Neutrophil (primary cell): ENCODE measurements at regions not wholly inside any gene's neighbourhood (a gene's known extent, or its start where the extent isn't known, plus 50 kb on each side); places are given as distances from the start of the nearest gene placed in this dataset.

Experiments
- H3K27ac ChIP-seq: fragments of 200-600 bp; sonication (generic); 2 replicates; pipeline ENCODE4 v1.5.1; 2016; ENCODE audit warnings: mild to moderate bottlenecking, moderate library complexity
- H3K27me3 ChIP-seq: fragments of 200-600 bp; sonication (generic); 2 replicates; pipeline ENCODE4 v1.6.0; 2016; ENCODE audit warnings: mild to moderate bottlenecking
- H3K36me3 ChIP-seq: fragments of 200-600 bp; sonication (generic); 2 replicates; pipeline ENCODE4 v1.5.1; 2017
- H3K4me1 ChIP-seq, 2 experiments: fragments of 200-600 bp in 1 of 2; sonication (generic) in 1 of 2; 1 replicate in 1 of 2; 2 replicates in 1 of 2; pipeline versions ENCODE4 v1.5.1 to v1.6.1; 2013 to 2016; ENCODE audit warnings: low read depth in 1 of 2, low read length in 1 of 2, mild to moderate bottlenecking in 1 of 2, moderate library complexity in 1 of 2; ENCODE audit not compliant: control insufficient read depth in 1 of 2, insufficient read depth in 1 of 2
- H3K4me3 ChIP-seq, 2 experiments: fragments of 200-600 bp in 1 of 2; sonication (generic) in 1 of 2; 1 replicate in 1 of 2; 2 replicates in 1 of 2; pipeline ENCODE4 v1.5.1; 2013 to 2016; ENCODE audit warnings: low read depth in 1 of 2, low read length in 1 of 2, mild to moderate bottlenecking in 1 of 2, moderate library complexity in 1 of 2
- H3K9me3 ChIP-seq: fragments of 200-600 bp; sonication (generic); 2 replicates; pipeline ENCODE4 v1.5.1; 2016
- TF ChIP-seq, protein P1 (sequence below): fragments of 200-600 bp; sonication (generic); IDR thresholded peaks from 2 replicates; pipeline ENCODE4 v1.5.1; 2016; ENCODE audit warnings: antibody characterized with exemption

DNA sequence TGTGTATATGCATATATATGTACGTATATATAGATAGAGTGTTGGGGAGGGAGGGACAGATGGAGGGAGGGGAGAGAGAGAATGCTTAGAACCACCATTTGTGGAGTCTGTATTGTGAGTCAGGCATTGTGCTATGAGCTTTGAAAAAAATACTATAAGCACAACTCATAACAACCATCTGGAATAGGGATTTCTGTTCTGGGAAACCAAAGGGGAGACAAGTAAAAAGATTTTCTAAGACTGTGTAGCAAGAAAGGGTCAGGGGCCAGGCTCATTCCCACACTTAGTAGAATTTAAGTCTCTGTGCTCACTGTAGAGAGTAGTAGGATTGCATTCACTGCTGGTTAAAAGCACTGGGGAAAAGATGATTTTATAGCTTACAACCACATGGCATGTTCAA, 202.3 kb upstream of the SGCD start:
- TF ChIP-seq, protein P1, sequence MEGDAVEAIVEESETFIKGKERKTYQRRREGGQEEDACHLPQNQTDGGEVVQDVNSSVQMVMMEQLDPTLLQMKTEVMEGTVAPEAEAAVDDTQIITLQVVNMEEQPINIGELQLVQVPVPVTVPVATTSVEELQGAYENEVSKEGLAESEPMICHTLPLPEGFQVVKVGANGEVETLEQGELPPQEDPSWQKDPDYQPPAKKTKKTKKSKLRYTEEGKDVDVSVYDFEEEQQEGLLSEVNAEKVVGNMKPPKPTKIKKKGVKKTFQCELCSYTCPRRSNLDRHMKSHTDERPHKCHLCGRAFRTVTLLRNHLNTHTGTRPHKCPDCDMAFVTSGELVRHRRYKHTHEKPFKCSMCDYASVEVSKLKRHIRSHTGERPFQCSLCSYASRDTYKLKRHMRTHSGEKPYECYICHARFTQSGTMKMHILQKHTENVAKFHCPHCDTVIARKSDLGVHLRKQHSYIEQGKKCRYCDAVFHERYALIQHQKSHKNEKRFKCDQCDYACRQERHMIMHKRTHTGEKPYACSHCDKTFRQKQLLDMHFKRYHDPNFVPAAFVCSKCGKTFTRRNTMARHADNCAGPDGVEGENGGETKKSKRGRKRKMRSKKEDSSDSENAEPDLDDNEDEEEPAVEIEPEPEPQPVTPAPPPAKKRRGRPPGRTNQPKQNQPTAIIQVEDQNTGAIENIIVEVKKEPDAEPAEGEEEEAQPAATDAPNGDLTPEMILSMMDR = no peak
- no peaks in the 10 kb centered on the region for H3K27me3 ChIP-seq
- H3K4me3 ChIP-seq = no peak overlapping the region
- H3K36me3 ChIP-seq = no peaks in the 10 kb centered on the region
- H3K4me1 ChIP-seq = no peaks in the 10 kb centered on the region
- H3K9me3 ChIP-seq = no peaks in the 10 kb centered on the region
- no peak overlapping the region for H3K27ac ChIP-seq

DNA sequence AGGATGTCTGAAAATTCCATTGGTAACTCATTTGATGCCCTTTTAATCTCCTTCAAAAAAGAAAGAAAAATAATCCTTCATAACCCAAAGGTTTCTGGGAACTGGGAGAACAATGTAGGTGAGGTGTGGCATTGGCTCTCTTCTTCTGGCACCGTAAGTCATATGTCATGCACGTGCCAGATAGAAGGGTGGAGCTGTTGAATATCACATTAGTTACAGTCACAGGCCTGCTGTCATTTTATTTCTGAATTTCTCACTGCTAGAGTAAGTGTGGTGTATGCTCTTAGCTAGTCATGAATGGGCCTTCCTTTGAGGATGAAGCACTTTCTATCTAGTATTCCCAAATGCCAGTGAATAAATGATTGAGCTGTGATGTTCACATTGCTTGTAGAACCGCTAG, 201.8 kb upstream of the SGCD start:
- Histone ChIP-seq H3K9me3 (no peaks in the 10 kb centered on the region), H3K27ac (no peak overlapping the region), H3K36me3 (no peaks in the 10 kb centered on the region), H3K4me1 (no peaks in the 10 kb centered on the region), H3K27me3 (no peaks in the 10 kb centered on the region), H3K4me3 (no peak overlapping the region)
- TF ChIP-seq, protein P1 = no peak

DNA sequence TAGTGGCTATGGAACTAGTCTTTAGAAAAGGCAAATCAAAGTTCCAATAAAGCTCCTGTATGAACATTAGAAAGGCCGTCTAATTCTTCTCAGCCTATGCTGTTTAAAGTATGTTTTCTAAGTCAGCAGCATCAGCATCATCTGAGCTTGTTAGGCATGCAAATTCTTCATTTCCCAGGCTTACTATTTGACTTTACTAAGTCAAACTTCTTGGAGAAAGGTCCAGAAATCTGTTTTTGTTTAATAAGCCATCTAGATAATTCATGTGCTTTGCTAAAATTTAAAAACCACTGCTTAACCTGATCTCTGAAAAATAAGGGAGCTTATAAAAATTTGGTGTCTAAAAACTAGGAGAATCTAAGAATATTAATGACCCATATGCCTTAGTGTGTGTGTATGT, 200.2 kb upstream of the SGCD start:
- TF ChIP-seq, protein P1 = no peak
- Histone ChIP-seq H3K27ac (no peak overlapping the region), H3K27me3 (no peaks in the 10 kb centered on the region), H3K4me1 (no peaks in the 10 kb centered on the region), H3K9me3 (no peaks in the 10 kb centered on the region), H3K4me3 (no peak overlapping the region), H3K36me3 (no peaks in the 10 kb centered on the region)

DNA sequence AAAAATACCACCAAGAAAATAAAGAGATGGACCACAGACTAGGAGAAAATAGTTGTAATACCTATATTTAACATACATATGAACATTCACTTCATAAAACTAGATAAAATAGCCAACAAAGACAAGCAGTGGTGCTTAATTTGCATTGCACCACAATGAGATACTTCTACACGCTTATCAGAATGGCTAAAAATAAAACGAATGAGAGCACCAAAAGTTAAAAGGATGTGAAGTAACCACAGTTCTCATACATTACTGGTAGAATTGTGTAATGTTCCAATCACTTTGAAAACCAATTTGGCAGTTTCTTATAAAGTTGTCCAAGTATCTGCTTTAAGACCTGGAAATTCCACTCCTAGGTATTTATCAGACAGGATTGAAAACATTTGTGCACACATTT, 198.9 kb upstream of the SGCD start:
- Histone ChIP-seq H3K4me3 (no peak overlapping the region), H3K9me3 (no peaks in the 10 kb centered on the region), H3K36me3 (no peaks in the 10 kb centered on the region), H3K27me3 (no peaks in the 10 kb centered on the region), H3K27ac (no peak overlapping the region), H3K4me1 (no peaks in the 10 kb centered on the region)
- TF ChIP-seq, protein P1 = no peak

DNA sequence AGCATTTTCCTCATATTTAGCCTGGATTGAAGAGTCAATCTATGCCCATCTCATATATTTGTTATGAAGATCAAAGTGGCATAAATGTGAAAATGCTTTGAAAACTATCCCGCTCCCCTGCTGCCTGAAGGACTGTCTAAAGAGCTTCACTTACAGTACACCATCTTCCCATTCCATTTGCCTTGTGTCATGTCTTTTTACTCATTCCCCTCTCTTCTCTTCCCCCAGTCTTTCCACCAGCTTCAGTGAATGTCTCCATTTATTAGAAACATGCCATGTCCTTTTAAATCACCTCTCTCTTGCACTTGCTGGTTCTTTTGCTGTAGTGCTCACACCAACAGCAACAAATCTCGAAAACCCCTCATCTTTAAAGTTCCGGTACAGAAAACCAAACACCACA, 192.7 kb upstream of the SGCD start:
- TF ChIP-seq, protein P1 = no peak
- Histone ChIP-seq H3K27ac (no peak overlapping the region), H3K4me3 (no peak overlapping the region), H3K9me3 (no peaks in the 10 kb centered on the region), H3K36me3 (no peaks in the 10 kb centered on the region), H3K27me3 (no peaks in the 10 kb centered on the region), H3K4me1 (no peaks in the 10 kb centered on the region)

DNA sequence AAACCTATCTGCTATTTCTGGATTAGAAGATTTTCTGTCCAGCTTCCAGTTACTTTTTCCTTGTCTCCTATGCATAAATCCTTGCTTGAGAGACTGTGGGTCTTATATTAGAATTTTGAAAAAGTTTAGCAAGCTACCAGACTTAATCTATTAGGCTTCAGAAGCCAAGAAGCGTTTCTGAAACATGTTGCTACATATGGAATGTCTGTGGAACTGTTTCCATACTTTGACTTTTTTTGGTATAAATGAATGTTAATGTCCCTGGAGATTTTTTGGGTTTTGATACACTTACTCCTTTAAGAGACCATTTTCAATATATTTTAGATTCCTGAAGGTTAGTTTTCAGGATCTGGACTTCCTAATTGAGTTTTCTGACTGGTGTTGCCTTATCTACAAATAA, 191.4 kb upstream of the SGCD start:
- TF ChIP-seq, protein P1 = no peak
- H3K27me3 ChIP-seq = no peaks in the 10 kb centered on the region
- no peaks in the 10 kb centered on the region for H3K9me3 ChIP-seq
- H3K4me3 ChIP-seq = no peak overlapping the region
- H3K27ac ChIP-seq = no peak overlapping the region
- no peaks in the 10 kb centered on the region for H3K36me3 ChIP-seq
- no peaks in the 10 kb centered on the region for H3K4me1 ChIP-seq
